ENCODE measurements at regions not wholly inside any gene's neighbourhood (a gene's known extent, or its start where the extent isn't known, plus 50 kb on each side); places are given as distances from the start of the nearest gene placed in this dataset.

DNA sequence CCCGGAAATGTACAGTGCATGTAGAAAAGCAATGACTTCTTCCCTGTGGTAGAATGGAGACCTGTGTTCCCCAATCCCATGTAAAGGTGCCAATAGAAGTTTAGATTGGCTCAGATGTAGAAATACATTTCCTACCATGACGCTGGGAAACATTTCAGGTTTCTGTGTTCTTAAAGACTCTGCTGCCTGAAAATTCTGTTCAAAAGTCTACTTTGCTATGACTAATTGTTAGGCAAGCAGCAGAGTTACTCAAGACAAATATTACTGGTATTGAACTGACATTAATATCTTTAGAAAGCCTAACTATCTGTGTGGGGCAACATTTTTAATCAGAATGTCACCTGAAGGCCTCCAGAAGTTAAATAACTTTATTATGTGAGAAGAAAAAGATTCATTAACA is 75.5 kb upstream of the ELL2 start:
- TF ChIP-seq, protein P1, sequence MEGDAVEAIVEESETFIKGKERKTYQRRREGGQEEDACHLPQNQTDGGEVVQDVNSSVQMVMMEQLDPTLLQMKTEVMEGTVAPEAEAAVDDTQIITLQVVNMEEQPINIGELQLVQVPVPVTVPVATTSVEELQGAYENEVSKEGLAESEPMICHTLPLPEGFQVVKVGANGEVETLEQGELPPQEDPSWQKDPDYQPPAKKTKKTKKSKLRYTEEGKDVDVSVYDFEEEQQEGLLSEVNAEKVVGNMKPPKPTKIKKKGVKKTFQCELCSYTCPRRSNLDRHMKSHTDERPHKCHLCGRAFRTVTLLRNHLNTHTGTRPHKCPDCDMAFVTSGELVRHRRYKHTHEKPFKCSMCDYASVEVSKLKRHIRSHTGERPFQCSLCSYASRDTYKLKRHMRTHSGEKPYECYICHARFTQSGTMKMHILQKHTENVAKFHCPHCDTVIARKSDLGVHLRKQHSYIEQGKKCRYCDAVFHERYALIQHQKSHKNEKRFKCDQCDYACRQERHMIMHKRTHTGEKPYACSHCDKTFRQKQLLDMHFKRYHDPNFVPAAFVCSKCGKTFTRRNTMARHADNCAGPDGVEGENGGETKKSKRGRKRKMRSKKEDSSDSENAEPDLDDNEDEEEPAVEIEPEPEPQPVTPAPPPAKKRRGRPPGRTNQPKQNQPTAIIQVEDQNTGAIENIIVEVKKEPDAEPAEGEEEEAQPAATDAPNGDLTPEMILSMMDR (IDR thresholded peaks at IDR 0.05): no peak
- TF ChIP-seq POLR2A (IDR thresholded peaks at IDR 0.05): no peak
